GM19324 (cell line): ENCODE measurements at regions not wholly inside any gene's neighbourhood (a gene's known extent, or its start where the extent isn't known, plus 50 kb on each side); places are given as distances from the start of the nearest gene placed in this dataset.
"Not testable (repeated sequence)": the region's sequence is repeated elsewhere in the genome, so short reads cannot be mapped to it uniquely, and the experiment has no call there.

Source experiments
- ATAC-seq: cut with Tn5 transposase; IDR thresholded peaks from one replicate; pipeline ENCODE4 v1.9.1; 2021; ENCODE audit warnings: mild to moderate bottlenecking, moderate library complexity; ENCODE audit not compliant: unreplicated experiment, low FRiP score

GRCh38 chr1:98299313-98299712 is 362.2 kb upstream of the SNX7 start:
- ATAC-seq = no peak

- no peak for ATAC-seq
Measured at GRCh38 chr1:98298319-98298718, 363.2 kb upstream of the SNX7 start.

- no peak for ATAC-seq
Measured at GRCh38 chr1:98296681-98297080, 364.8 kb upstream of the SNX7 start.

- no peak for ATAC-seq
Measured at GRCh38 chr1:98294127-98294526, 367.4 kb upstream of the SNX7 start.

- no peak for ATAC-seq
Measured at GRCh38 chr1:98292994-98293393, 368.5 kb upstream of the SNX7 start.

- no peak for ATAC-seq
Measured at GRCh38 chr1:98289311-98289710, 368.5 kb upstream of the DPYD start.

- ATAC-seq = no peak
Measured at GRCh38 chr1:98288494-98288893, 367.7 kb upstream of the DPYD start.

- no peak for ATAC-seq
Measured at GRCh38 chr1:98287626-98288025, 366.8 kb upstream of the DPYD start.

GRCh38 chr1:98286656-98287055 is 365.8 kb upstream of the DPYD start:
- ATAC-seq = no peak

- not testable (repeated sequence) for ATAC-seq
Measured at GRCh38 chr1:98285286-98285685, 364.5 kb upstream of the DPYD start.

GRCh38 chr1:98280049-98280448 is 359.2 kb upstream of the DPYD start:
- ATAC-seq = no peak

GRCh38 chr1:98278055-98278454 is 357.2 kb upstream of the DPYD start:
- no peak for ATAC-seq

- no peak for ATAC-seq
Measured at GRCh38 chr1:98277118-98277517, 356.3 kb upstream of the DPYD start.

GRCh38 chr1:98276514-98276913 is 355.7 kb upstream of the DPYD start:
- no peak for ATAC-seq

GRCh38 chr1:98268316-98268715 is 347.5 kb upstream of the DPYD start:
- no peak for ATAC-seq

- no peak for ATAC-seq
Measured at GRCh38 chr1:98267423-98267822, 346.6 kb upstream of the DPYD start.

GRCh38 chr1:98264727-98265126 is 343.9 kb upstream of the DPYD start:
- no peak for ATAC-seq

- no peak for ATAC-seq
Measured at GRCh38 chr1:98260839-98261238, 340.0 kb upstream of the DPYD start.

- ATAC-seq = no peak
Measured at GRCh38 chr1:98260412-98260811, 339.6 kb upstream of the DPYD start.

- no peak for ATAC-seq
Measured at GRCh38 chr1:98256700-98257099, 335.9 kb upstream of the DPYD start.

GRCh38 chr1:98253145-98253544 is 332.3 kb upstream of the DPYD start:
- no peak for ATAC-seq

- no peak for ATAC-seq
Measured at GRCh38 chr1:98251497-98251896, 330.7 kb upstream of the DPYD start.

- ATAC-seq = no peak
Measured at GRCh38 chr1:98232678-98233077, 311.8 kb upstream of the DPYD start.
